ENCODE measurements at regions not wholly inside any gene's neighbourhood (a gene's known extent, or its start where the extent isn't known, plus 50 kb on each side); places are given as distances from the start of the nearest gene placed in this dataset.

DNA sequence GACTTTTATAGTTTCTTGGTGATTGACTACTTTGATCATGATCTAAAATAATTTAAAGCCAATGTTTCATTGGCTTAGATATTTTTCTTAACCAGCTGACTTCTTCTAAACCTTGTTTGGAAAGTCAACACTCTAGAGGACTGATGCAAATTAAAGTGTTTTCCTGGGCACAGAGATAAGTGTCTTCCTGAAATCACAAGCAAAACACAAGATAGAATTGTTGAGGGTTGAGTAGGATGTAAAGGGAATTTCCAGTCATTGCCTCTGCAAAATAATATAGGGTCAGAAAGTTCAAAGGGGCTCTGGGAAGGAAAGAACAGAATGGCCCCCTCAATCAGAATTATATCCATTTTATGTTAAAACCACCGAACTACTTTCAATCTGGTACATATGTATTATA is 156.3 kb upstream of the LRIG3 start:
- TF ChIP-seq, protein P1, sequence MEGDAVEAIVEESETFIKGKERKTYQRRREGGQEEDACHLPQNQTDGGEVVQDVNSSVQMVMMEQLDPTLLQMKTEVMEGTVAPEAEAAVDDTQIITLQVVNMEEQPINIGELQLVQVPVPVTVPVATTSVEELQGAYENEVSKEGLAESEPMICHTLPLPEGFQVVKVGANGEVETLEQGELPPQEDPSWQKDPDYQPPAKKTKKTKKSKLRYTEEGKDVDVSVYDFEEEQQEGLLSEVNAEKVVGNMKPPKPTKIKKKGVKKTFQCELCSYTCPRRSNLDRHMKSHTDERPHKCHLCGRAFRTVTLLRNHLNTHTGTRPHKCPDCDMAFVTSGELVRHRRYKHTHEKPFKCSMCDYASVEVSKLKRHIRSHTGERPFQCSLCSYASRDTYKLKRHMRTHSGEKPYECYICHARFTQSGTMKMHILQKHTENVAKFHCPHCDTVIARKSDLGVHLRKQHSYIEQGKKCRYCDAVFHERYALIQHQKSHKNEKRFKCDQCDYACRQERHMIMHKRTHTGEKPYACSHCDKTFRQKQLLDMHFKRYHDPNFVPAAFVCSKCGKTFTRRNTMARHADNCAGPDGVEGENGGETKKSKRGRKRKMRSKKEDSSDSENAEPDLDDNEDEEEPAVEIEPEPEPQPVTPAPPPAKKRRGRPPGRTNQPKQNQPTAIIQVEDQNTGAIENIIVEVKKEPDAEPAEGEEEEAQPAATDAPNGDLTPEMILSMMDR (IDR thresholded peaks at IDR 0.05) = no peak
- no peak for TF ChIP-seq EZH2 (IDR thresholded peaks at IDR 0.05; ENCODE audit: borderline replicate concordance, insufficient read depth, low read depth, low read length, poor library complexity, severe bottlenecking)

Measured in B cell (primary cell).